ENCODE measurements at regions not wholly inside any gene's neighbourhood (a gene's known extent, or its start where the extent isn't known, plus 50 kb on each side); places are given as distances from the start of the nearest gene placed in this dataset.
"Not testable (repeated sequence)": the region's sequence is repeated elsewhere in the genome, so short reads cannot be mapped to it uniquely, and the experiment has no call there.

DNA sequence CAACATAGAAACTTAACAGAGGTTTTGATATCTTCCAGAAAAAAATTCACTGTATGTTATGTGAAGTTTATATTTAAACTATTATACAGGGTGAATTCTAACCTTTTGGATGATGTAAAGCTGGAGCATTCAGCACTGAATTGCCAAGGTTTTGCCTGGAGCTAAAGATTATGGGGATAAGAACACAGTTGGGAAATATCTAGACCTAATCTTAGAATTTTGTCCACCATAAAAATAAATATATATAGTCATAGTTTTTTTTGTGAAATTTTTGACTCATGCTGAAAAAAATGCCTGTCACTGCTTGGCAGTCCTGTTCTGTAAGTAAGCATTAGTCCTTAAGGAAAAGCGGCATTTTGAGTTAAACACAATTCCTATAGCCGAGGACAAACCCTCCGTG, 339.3 kb upstream of the TMEFF2 start:
- TF ChIP-seq, protein P1, sequence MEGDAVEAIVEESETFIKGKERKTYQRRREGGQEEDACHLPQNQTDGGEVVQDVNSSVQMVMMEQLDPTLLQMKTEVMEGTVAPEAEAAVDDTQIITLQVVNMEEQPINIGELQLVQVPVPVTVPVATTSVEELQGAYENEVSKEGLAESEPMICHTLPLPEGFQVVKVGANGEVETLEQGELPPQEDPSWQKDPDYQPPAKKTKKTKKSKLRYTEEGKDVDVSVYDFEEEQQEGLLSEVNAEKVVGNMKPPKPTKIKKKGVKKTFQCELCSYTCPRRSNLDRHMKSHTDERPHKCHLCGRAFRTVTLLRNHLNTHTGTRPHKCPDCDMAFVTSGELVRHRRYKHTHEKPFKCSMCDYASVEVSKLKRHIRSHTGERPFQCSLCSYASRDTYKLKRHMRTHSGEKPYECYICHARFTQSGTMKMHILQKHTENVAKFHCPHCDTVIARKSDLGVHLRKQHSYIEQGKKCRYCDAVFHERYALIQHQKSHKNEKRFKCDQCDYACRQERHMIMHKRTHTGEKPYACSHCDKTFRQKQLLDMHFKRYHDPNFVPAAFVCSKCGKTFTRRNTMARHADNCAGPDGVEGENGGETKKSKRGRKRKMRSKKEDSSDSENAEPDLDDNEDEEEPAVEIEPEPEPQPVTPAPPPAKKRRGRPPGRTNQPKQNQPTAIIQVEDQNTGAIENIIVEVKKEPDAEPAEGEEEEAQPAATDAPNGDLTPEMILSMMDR (IDR thresholded peaks at IDR 0.05) = no peak
- TF ChIP-seq POLR2AphosphoS5 (IDR thresholded peaks at IDR 0.05) (no peak), POLR2A (IDR thresholded peaks at IDR 0.05) (no peak)
- H3K9me3 ChIP-seq = no peaks in the 10 kb centered on the region
- no peaks in the 10 kb centered on the region for H3K27me3 ChIP-seq
- intact Hi-C loops (cut with DNase I; ENCODE audit: low total_unique reads) = no loop called here
- H3K4me3 ChIP-seq = no peak overlapping the region
- no peaks in the 10 kb centered on the region for H3K36me3 ChIP-seq
- no peak for DNase-seq (ENCODE audit: low spot score in 2 of 2)
- no peak overlapping the region for H3K27ac ChIP-seq
- H3K4me1 ChIP-seq = no peaks in the 10 kb centered on the region

DNA sequence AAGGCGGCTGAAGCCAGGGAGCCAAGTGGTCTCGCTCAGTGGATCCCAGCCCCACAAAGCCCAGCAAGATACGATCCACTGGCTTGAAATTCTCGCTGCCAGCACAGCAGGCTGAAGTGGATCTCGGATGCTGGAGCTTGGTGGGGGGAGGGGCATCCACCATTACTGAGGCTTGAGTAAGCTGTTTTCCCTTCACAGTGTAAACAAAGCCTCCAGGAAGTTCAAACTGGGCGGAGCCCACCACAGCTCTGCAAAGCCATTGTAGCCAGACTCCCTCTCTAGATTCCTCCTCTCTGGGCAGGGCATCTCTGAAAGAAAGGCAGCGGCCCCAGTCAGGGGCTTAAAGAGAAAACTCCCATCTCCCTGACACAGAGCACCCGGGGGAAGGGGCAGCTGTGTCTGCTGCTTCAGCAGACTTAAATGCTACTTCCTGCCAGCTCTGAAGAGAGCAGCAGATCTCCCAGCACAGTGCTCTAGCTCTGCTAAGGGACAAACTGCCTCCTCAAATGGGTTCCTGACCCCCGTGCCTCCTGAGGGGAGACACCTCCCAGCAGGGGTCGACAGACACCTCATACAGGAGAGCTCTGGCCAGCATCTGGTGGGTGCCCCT, 330.0 kb upstream of the TMEFF2 start:
- H3K9me3 ChIP-seq = peaks cover 11% of the 10 kb centered on the region in 2 donors
- intact Hi-C loops (cut with DNase I; ENCODE audit: low total_unique reads) = not testable (repeated sequence)

DNA sequence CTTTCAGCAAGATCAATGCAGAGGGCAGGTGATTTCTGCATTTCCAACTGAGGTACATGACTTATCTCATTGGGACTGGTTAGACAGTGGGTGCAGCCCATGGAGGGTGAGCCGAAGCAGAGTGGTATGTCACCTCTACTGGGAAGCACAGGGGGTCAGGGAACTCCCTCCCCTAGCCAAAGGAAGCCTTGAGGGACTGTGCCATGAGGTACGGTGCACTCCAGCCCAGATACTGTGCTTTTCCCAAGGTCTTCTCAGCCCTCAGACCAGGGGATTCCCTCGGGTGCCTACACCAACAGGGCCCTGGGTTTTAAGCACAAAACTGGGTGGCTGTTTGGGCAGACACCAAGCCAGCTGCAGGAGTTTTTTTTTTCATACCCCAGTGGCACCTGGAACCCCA, 329.5 kb upstream of the TMEFF2 start:
- peaks cover 11% of the 10 kb centered on the region in 2 donors for H3K9me3 ChIP-seq
- H3K27ac ChIP-seq; DNase-seq (ENCODE audit: low spot score in 2 of 2); H3K27me3 ChIP-seq; intact Hi-C loops (cut with DNase I; ENCODE audit: low total_unique reads); H3K4me1 ChIP-seq; H3K36me3 ChIP-seq; H3K4me3 ChIP-seq: not testable (repeated sequence)

More for the DNA sequence above, 330.0 kb upstream of the TMEFF2 start:
- H3K27ac ChIP-seq; DNase-seq (ENCODE audit: low spot score in 2 of 2); H3K4me1 ChIP-seq; H3K27me3 ChIP-seq; H3K36me3 ChIP-seq; H3K4me3 ChIP-seq: not testable (repeated sequence)

DNA sequence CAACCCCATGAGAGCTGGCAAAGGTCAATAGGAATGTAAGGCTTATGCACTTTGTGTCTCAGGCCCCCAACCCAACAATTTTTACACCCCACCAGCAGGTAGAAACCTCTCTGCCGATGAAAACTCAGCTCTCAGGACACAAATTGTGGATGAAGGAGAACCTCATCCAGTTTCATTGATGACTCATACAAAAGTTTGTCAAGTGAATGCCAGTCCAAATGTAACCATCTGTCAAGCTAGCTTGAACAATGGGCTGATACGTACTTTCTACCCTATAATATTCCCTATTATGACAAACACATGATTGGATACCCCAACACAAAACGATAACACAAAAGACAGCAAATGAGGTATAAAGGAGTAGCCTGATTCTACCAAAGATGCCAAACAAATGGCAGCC, 321.2 kb upstream of the TMEFF2 start:
- DNase-seq (ENCODE audit: low spot score in 2 of 2) = no peak
- H3K27me3 ChIP-seq = no peaks in the 10 kb centered on the region
- no peak overlapping the region for H3K4me3 ChIP-seq
- no peaks in the 10 kb centered on the region for H3K9me3 ChIP-seq
- H3K4me1 ChIP-seq = no peaks in the 10 kb centered on the region
- H3K36me3 ChIP-seq = no peaks in the 10 kb centered on the region
- no peak overlapping the region for H3K27ac ChIP-seq
- no peak for TF ChIP-seq POLR2AphosphoS5 (IDR thresholded peaks at IDR 0.05)
- no peak for TF ChIP-seq POLR2A (IDR thresholded peaks at IDR 0.05)
- TF ChIP-seq, protein P1 (IDR thresholded peaks at IDR 0.05) = no peak
- intact Hi-C loops (cut with DNase I; ENCODE audit: low total_unique reads) = loop anchor here (2.0 kb wide), 1 partner anchor 41 kb away; no protein-coding TSS in a partner anchor

DNA sequence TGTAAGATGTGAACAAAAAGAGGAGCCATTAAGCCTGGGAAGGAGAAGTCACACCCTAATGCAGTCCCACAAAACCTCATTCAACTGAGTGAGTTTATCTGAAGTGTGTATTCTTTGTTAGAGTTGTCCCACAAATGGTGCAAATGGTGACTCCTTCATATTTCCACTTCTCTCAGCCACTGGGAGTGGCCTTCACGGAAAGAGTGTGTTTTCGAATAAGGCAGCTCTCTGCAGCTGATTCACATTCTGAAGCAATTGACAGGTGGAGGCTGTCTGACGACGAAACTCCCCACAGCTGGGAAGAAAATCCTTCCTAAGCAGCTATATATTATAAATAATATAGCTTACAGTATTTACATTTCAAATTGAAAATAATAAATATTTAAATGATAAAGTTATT, 318.8 kb upstream of the TMEFF2 start:
- Histone ChIP-seq H3K4me1 (no peaks in the 10 kb centered on the region), H3K27me3 (no peaks in the 10 kb centered on the region), H3K4me3 (no peak overlapping the region), H3K36me3 (no peaks in the 10 kb centered on the region), H3K27ac (no peak overlapping the region), H3K9me3 (no peaks in the 10 kb centered on the region)
- intact Hi-C loops (cut with DNase I; ENCODE audit: low total_unique reads) = no loop called here
- TF ChIP-seq POLR2A (IDR thresholded peaks at IDR 0.05) (no peak), POLR2AphosphoS5 (IDR thresholded peaks at IDR 0.05) (no peak)
- TF ChIP-seq, protein P1 (IDR thresholded peaks at IDR 0.05) = no peak
- DNase-seq (ENCODE audit: low spot score in 2 of 2) = no peak

DNA sequence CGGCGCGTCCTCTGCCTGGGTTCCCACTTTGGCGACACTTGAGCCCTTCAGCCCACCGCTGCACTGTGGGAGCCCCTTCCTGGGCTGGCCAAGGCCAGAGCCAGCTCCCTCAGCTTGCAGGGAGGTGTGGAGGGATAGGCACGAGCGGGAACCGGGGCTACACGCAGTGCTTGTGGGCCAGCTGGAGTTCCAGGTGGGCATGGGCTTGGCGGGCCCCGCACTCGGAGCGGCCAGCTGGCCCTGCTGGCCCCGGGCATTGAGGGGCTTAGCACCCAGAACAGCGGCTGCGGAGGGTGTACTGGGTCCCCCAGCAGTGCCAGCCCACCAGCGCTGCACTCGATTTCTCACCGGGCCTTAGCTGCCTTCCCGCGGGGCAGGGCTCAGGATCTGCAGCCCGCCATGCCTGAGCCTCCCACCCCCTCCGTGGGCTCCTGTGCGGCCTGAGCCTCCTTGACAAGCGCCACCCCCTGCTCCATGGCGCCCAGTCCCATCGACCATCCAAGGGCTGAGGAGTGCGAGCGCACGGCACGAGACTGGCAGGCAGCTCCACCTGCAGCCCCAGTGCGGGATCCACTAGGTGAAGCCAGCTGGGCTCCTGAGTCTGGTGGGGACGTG, 313.2 kb upstream of the TMEFF2 start:
- DNase-seq (ENCODE audit: low spot score in 2 of 2); intact Hi-C loops (cut with DNase I; ENCODE audit: low total_unique reads): not testable (repeated sequence)

More for the DNA sequence above, 313.2 kb upstream of the TMEFF2 start:
- H3K36me3 ChIP-seq, H3K27ac ChIP-seq, H3K27me3 ChIP-seq, H3K4me3 ChIP-seq, H3K4me1 ChIP-seq, H3K9me3 ChIP-seq: not testable (repeated sequence)

Data from breast epithelium (tissue), 4 donors.